NOMO-1 (cell line): ENCODE measurements at regions not wholly inside any gene's neighbourhood (a gene's known extent, or its start where the extent isn't known, plus 50 kb on each side); places are given as distances from the start of the nearest gene placed in this dataset.

Experiments
- DNase-seq, 2 experiments: peaks; one replicate each; lab custom pipeline; 2025; ENCODE audit not compliant: unreplicated experiment in 2 of 2; lab: John Stamatoyannopoulos, UW

GRCh38 chr16:6038941-6039645 is 941.5 kb upstream of the EEF2KMT start:
- no peak for DNase-seq

- no peak for DNase-seq
These were observed 937.6 kb upstream of the EEF2KMT start for GRCh38 chr16:6035161-6035560.

GRCh38 chr16:6034511-6034910 is 936.9 kb upstream of the EEF2KMT start:
- DNase-seq: no peak

- DNase-seq: no peak
These were observed 934.8 kb upstream of the EEF2KMT start for GRCh38 chr16:6032438-6032837.

GRCh38 chr16:6031567-6031966 is 934.0 kb upstream of the EEF2KMT start:
- no peak for DNase-seq

GRCh38 chr16:6031102-6031501 is 933.5 kb upstream of the EEF2KMT start:
- no peak for DNase-seq

GRCh38 chr16:6027733-6028132 is 930.1 kb upstream of the EEF2KMT start:
- no peak for DNase-seq

- no peak for DNase-seq
These were observed 925.9 kb upstream of the EEF2KMT start for GRCh38 chr16:6023449-6023848.

- DNase-seq: no peak
These were observed 923.8 kb upstream of the EEF2KMT start for GRCh38 chr16:6021276-6021943.

- DNase-seq: no peak
These were observed 922.8 kb upstream of the EEF2KMT start for GRCh38 chr16:6020162-6020985.

GRCh38 chr16:6019490-6019991 is 921.9 kb upstream of the EEF2KMT start:
- DNase-seq: no peak

- DNase-seq: no peak
These were observed 921.4 kb upstream of the EEF2KMT start for GRCh38 chr16:6018848-6019489.

GRCh38 chr16:6016530-6017184 is 919.1 kb upstream of the EEF2KMT start:
- peak in 1 of 2 experiments; percentile 17 for DNase-seq

- DNase-seq: no peak
These were observed 915.1 kb upstream of the EEF2KMT start for GRCh38 chr16:6012716-6013115.

- no peak for DNase-seq
These were observed 911.6 kb upstream of the EEF2KMT start for GRCh38 chr16:6009151-6009550.

GRCh38 chr16:6008670-6009069 is 911.1 kb upstream of the EEF2KMT start:
- no peak for DNase-seq

GRCh38 chr16:5993356-5993755 is 895.8 kb upstream of the EEF2KMT start:
- DNase-seq: no peak

- no peak for DNase-seq
These were observed 885.4 kb upstream of the EEF2KMT start for GRCh38 chr16:5982979-5983378.

- DNase-seq: no peak
These were observed 882.4 kb upstream of the EEF2KMT start for GRCh38 chr16:5979905-5980550.

GRCh38 chr16:5977329-5977728 is 879.7 kb upstream of the EEF2KMT start:
- DNase-seq: no peak
